ENCODE measurements at regions not wholly inside any gene's neighbourhood (a gene's known extent, or its start where the extent isn't known, plus 50 kb on each side); places are given as distances from the start of the nearest gene placed in this dataset.

DNA sequence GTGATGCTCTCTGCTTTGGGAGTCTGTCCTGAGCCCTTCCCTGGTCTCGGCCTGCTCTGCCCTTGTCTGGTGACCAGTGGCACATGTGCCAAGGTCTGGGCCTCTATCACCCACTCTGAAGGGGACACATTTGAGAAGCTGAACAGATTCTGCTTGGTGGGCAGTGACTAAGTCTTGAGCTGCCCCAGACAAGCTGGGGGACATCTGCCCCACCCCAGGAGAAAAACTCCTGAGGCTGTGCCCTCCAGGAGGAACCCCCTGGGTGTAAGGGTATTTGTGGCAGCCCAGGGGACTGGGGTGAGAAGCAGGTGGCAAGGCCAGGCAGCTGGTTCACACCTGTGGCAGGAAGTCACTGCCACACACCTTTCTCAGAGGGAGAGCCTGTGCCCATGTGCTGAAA is 342.1 kb downstream of the DYSF start:
- 100% methylated on average over 1 of the region's 1 CpG for WGBS (ENCODE audit: low lambda C conversion rate, missing lambda C conversion rate)
- no peak overlapping the region for H3K27ac ChIP-seq
- H2AFZ ChIP-seq: no peak overlapping the region
- H3K4me1 ChIP-seq (ENCODE audit: insufficient read depth): peaks cover 23% of the 10 kb centered on the region
- no peak overlapping the region for H3K4me3 ChIP-seq
- H3K27me3 ChIP-seq: no peaks in the 10 kb centered on the region
- H3K4me2 ChIP-seq: no peak overlapping the region
- DNase-seq (ENCODE audit: low spot score): no peak
- no peak for TF ChIP-seq EZH2 (IDR thresholded peaks at IDR 0.05; ENCODE audit: borderline replicate concordance)
- no peak for TF ChIP-seq EZH2phosphoT487 (IDR thresholded peaks at IDR 0.05; ENCODE audit: low read depth, severe bottlenecking, unreplicated experiment)
- TF ChIP-seq, protein P1, sequence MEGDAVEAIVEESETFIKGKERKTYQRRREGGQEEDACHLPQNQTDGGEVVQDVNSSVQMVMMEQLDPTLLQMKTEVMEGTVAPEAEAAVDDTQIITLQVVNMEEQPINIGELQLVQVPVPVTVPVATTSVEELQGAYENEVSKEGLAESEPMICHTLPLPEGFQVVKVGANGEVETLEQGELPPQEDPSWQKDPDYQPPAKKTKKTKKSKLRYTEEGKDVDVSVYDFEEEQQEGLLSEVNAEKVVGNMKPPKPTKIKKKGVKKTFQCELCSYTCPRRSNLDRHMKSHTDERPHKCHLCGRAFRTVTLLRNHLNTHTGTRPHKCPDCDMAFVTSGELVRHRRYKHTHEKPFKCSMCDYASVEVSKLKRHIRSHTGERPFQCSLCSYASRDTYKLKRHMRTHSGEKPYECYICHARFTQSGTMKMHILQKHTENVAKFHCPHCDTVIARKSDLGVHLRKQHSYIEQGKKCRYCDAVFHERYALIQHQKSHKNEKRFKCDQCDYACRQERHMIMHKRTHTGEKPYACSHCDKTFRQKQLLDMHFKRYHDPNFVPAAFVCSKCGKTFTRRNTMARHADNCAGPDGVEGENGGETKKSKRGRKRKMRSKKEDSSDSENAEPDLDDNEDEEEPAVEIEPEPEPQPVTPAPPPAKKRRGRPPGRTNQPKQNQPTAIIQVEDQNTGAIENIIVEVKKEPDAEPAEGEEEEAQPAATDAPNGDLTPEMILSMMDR (IDR thresholded peaks at IDR 0.05; ENCODE audit: poor library complexity): no peak
- no peaks in the 10 kb centered on the region for H3K79me2 ChIP-seq
- no peaks in the 10 kb centered on the region for H4K20me1 ChIP-seq (ENCODE audit: insufficient read depth, poor library complexity, severe bottlenecking)
- no peaks in the 10 kb centered on the region for H3K9me3 ChIP-seq (ENCODE audit: low read depth)
- no peaks in the 10 kb centered on the region for H3K9me2 ChIP-seq (replicated peaks; ENCODE audit: insufficient read depth)
- no peaks in the 10 kb centered on the region for H3K36me3 ChIP-seq (replicated peaks; ENCODE audit: insufficient read depth, low read depth)

DNA sequence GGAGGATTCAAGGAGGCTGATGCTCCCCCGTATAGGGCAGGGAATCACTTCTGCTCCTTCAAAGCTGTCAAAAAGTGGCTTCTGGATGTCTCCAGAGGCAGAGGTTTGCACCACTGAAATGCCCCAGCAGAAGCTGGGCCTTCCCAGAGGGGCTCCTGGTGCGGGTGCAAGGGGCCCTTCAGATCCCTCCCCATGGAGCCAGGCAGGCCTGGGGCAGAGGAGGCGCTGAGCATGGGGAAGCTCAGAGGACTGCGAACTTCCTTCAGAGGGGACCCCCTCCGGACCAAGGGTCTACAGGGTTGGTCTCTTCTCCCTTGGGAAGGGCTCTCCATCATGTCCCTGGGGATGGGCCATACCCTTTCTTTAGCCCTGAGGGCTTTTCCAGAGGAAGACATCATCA is 341.2 kb downstream of the DYSF start:
- H3K9me2 ChIP-seq (replicated peaks; ENCODE audit: insufficient read depth): no peaks in the 10 kb centered on the region
- DNase-seq (ENCODE audit: low spot score): no peak
- H2AFZ ChIP-seq: no peak overlapping the region
- no peak overlapping the region for H3K27ac ChIP-seq
- H3K27me3 ChIP-seq: no peaks in the 10 kb centered on the region
- no peak overlapping the region for H3K4me3 ChIP-seq
- 87% methylated on average over 5 of the region's 5 CpGs for WGBS (ENCODE audit: low lambda C conversion rate, missing lambda C conversion rate)
- H3K36me3 ChIP-seq (replicated peaks; ENCODE audit: insufficient read depth, low read depth): no peaks in the 10 kb centered on the region
- H4K20me1 ChIP-seq (ENCODE audit: insufficient read depth, poor library complexity, severe bottlenecking): no peaks in the 10 kb centered on the region
- H3K4me1 ChIP-seq (ENCODE audit: insufficient read depth): peaks cover 23% of the 10 kb centered on the region
- H3K4me2 ChIP-seq: no peak overlapping the region
- TF ChIP-seq, protein P1 (IDR thresholded peaks at IDR 0.05; ENCODE audit: poor library complexity): no peak
- TF ChIP-seq EZH2 (IDR thresholded peaks at IDR 0.05; ENCODE audit: borderline replicate concordance) (no peak), EZH2phosphoT487 (IDR thresholded peaks at IDR 0.05; ENCODE audit: low read depth, severe bottlenecking, unreplicated experiment) (no peak)
- H3K9me3 ChIP-seq (ENCODE audit: low read depth): no peaks in the 10 kb centered on the region
- H3K79me2 ChIP-seq: no peaks in the 10 kb centered on the region

DNA sequence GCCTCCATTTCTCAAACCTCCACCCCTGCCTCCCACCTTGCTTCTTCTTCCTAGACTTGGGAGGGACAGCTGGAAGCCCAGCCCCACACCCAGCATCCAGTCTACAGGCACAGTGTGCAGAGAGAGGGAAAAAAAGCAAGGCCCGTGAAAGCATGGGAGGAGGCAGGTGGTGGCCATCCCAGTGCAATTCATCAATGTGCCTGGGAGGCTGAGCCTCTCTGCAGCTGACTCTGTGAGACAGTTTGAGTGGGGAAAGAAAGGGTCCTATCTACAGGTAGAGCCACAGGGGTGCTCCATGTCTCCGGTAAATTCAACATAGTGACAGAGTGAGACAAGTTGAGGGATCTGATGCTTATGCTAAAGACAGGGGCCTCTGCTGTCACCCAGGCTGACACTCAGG is 340.6 kb downstream of the DYSF start:
- no peak for TF ChIP-seq EZH2 (IDR thresholded peaks at IDR 0.05; ENCODE audit: borderline replicate concordance)
- TF ChIP-seq, protein P1 (IDR thresholded peaks at IDR 0.05; ENCODE audit: poor library complexity): no peak
- no peak for TF ChIP-seq EZH2phosphoT487 (IDR thresholded peaks at IDR 0.05; ENCODE audit: low read depth, severe bottlenecking, unreplicated experiment)
- no peaks in the 10 kb centered on the region for H3K9me3 ChIP-seq (ENCODE audit: low read depth)
- H3K4me1 ChIP-seq (ENCODE audit: insufficient read depth): peaks cover 23% of the 10 kb centered on the region
- no peak overlapping the region for H3K27ac ChIP-seq
- H3K4me3 ChIP-seq: no peak overlapping the region
- H4K20me1 ChIP-seq (ENCODE audit: insufficient read depth, poor library complexity, severe bottlenecking): no peaks in the 10 kb centered on the region
- 63% methylated on average over 2 of the region's 2 CpGs for WGBS (ENCODE audit: low lambda C conversion rate, missing lambda C conversion rate)
- DNase-seq (ENCODE audit: low spot score): no peak
- H3K9me2 ChIP-seq (replicated peaks; ENCODE audit: insufficient read depth): no peaks in the 10 kb centered on the region
- H3K36me3 ChIP-seq (replicated peaks; ENCODE audit: insufficient read depth, low read depth): no peaks in the 10 kb centered on the region
- no peak overlapping the region for H2AFZ ChIP-seq
- no peaks in the 10 kb centered on the region for H3K27me3 ChIP-seq
- H3K79me2 ChIP-seq: no peaks in the 10 kb centered on the region
- peak overlapping the region; percentile 51 for H3K4me2 ChIP-seq

Measured in hepatocyte (in vitro differentiated cells).